HUDEP-2 (cell line): ENCODE measurements at regions not wholly inside any gene's neighbourhood (a gene's known extent, or its start where the extent isn't known, plus 50 kb on each side); places are given as distances from the start of the nearest gene placed in this dataset.
"Not testable (repeated sequence)": the region's sequence is repeated elsewhere in the genome, so short reads cannot be mapped to it uniquely, and the experiment has no call there.

Experiments
- DNase-seq, 76 experiments: peaks; one replicate each; lab custom pipeline; 2025; ENCODE audit not compliant: unreplicated experiment in 76 of 76; lab: John Stamatoyannopoulos, UW

DNA sequence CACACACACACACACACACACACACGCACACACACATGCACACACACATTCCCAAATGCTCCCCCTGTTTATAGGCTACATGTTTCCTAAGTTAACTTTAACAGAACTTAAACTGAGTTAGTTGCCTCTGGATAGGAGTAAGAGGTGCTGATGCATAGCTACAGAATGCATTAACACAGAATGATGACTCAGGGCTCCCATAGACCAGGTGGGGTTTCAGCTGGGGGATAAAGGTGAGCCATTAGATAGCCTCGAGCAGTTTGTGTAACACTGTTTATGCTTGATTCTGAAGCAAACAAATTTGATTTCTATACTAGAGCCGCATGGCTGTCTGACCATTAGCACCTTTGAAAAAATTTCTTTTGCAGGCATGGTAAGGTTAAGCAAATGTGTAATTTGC is 741.0 kb downstream of the PLCL1 start:
- no peak for DNase-seq

DNA sequence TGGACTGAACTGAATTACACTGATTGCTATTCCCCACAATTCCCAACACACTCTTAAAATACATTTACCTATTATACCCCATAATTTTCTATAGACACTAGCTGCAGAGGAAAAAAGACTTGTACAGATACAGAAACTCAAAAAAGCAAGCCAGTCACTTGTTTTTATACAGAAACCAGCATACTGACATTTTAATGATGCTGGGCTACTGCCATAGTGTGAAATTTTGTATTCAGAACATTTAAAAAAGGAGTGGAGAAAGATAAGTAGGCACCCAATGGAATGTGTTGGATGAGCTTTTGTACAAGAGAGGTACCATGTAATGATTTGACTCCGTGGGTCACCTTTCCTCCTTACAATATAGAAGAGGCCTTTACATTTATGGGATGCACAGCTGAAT is 740.1 kb downstream of the PLCL1 start:
- no peak for DNase-seq

DNA sequence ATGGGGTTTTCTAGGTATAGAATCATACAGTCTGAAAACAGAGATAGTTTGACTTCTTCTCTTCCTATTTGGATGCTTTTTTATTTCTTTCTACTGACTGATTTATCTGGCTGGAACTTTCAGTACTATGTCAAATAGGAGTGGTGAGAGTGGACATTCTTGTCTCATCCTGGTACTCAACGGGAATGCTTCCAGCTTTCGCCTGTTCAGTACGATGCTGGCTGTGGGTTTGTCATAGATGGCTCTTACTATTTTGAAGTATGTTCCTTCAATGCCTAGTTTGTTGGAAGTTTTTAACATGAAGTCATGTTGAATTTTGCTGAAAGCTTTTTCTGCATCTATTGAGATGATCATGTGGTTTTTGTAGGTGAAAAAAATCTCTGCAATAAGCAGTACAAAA is 730.4 kb downstream of the PLCL1 start:
- no peak for DNase-seq

DNA sequence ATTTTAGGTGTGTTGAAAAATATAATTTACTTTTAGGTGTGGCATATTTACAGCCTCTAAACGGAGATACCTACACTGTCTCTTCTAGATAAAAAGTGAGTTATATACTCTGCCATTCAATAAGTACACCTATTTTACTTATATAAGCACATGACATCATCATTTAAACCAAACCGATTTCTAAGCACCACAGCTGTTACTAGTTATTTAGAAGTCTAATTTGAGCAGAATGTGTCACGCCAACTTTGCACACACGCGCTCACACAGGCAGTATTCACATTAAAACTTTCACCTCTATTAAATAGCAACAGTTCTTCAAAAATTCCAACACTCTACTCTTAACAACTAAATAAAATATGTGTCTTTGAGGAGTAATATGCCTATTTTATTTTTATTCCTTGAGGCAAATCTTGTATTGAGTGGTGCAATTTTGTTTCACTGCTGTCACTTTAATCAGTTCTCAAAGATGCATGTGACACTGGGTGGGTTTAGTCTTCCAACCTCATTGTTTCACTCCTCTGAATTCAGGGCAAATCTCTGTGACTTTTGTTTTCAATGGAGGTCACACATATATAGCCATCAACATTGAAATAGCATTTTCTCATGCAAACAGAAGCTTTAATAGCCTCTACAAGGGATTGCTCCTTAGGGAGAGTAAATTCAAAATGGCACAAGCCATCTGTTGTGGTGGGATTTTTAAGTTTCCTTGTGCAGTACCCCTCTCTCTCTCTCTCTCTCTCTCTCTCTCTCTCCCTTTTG is 721.0 kb downstream of the PLCL1 start:
- no peak for DNase-seq

DNA sequence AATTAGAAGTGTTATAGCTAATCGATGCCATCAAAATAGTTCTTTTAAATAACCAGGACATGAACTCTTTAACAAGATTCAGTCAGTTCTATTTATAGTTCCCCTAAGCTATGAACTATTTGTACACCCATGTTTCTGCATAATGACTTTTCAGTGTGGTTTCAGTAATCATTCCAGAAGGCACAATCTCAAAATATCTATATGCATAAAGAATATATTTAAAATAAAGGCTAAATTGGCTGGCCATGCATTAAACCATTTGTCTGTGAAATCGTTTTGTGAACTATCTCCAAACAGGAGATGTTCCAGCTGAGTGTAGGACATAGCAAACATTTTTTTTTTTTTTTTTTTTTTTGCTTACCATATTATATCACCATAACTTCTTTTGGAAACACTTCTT is 719.3 kb downstream of the PLCL1 start:
- no peak for DNase-seq

DNA sequence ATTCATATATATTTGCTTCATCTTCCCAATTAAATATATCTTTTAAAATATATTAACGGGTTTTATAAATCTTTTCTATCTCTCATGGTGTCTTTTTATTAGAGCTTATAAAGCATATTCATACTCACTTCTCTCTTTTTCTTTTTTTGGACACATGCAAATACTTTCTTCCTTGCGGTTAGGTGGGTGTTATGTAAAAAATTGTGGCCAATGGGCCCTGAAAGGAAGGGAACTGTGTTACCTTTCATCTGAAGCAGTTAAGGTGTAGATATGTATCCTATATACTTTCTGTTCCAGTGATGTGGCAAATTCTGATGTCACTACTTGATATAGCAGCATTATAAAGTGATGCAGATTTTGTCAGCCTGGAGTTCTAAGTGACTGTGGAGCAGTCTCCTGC is 714.5 kb downstream of the PLCL1 start:
- no peak for DNase-seq

DNA sequence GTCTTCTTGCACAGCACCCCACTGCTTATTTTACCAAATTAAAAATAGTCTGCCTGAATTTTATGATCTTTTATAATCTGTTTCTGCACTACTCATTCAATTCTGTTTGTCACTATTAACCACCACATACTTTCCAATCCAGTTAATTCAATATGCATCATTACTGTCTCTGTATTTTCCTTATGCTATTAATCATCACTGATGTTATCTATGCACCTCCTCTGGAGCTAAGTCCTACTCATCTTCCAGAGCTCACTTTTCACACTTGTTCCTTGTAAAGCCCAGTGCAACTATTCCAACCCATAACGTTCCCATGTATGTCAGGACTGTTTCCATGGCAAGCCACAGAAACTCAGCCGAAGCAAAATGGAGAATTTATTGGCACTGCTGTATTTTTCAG is 713.6 kb downstream of the PLCL1 start:
- DNase-seq: no peak

DNA sequence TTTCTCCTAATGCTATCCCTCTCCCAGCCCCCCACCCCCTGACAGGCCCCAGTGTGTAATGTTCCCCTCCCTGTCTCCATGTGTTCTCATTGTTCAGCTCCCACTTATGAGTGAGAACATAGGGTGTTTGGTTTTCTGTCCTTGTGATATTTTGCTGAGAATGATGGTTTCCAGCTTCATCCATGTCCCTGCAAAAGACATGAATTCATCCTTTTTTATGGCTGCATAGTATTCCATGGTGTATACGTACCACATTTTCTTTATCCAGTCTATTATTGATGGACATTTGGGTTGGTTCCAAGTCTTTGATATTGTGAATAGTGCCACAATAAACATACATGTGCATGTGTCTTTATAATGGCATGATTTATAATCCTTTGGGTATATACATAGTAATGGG is 704.2 kb downstream of the PLCL1 start:
- not testable (repeated sequence) for DNase-seq

DNA sequence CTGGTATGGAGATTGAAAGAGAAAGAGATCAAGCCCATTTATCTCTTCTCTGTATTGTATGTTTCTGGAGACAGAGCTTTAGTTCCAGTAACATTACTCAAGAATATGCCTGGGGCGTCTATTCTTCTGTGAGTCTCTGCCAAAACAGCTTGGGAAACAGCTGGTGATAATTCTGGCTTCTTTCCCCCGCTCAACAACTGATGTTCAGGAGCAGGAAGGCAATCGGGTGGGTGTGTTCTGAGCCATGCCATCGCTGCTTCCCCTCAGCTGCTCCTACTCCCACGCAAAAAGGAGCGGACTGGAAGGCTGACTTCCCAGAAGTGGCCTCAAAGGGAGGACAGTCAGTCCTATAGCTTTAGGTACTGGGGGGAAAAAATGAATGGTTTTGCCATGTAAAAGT is 695.1 kb downstream of the PLCL1 start:
- no peak for DNase-seq

DNA sequence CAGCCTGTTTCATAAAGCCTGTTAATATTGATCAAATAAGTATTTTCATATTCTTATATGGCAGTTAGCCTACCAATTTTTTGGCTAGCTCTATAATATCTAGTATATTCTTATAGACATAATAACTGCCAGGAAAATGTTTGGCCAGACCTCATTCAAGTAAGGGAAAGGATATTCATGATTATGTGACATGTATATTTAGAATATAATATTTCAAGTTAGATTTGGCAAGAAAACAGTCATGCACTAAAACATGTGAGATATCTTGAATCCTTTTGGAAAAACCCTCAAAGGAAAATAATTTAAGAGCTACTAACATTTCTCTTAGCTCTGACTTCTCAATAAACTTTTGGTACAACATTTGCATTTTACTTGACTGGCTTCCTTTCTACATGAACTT is 694.1 kb downstream of the PLCL1 start:
- no peak for DNase-seq

DNA sequence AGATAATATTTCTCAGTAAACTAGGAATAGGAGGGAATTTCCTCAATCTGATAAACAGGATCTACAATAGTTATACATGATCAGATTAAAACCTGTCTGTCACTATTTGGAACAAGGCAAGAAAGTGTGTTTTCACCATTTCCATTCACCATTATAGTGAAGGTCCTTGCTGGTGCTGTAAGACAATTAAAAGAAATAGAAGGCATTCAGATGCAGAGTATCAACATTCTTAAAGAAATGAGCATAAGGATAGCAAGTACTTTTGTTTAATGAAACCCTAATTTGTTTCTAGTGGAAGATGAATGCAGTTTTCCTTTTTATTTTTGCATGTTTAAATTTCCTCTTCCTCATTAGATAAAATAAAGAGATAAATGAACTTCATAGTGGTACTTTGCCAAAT is 693.7 kb downstream of the PLCL1 start:
- DNase-seq: no peak

DNA sequence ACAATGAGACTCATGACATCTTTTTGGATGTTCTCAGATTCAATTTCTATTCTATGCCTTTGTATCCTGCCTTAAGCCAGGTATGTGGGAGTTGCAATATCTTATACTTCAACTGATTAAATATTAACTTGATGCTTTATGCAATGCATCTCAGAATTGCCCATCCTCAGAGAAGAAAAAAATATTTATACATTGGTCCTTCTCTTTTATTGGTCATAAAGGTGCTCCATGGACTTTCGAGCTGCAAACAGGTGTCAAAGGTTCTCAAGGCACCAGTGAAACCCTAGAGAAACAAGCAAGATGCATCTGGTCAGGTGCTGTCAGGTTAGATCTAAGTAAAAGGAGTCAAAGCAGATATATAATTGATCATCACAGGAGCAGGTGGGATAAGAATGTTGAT is 690.5 kb downstream of the PLCL1 start:
- no peak for DNase-seq

DNA sequence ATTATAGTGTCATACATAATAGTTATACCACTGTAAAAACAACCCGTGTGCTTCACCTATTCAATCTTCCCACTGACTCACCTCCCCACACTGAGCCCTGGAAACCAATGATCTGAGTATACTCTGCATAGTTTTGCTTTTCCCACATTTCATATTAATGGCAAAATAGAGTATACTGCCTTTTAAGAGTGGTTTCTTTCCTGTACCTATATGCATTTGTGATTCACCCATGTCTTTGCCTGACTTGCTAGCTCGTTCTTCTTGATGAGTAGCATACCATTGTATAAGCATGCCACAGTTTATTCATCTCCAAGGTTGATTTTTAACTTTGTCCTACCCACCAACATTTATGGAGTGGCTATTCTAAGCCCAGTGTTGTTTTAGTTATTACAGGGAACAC is 686.4 kb downstream of the PLCL1 start:
- no peak for DNase-seq

DNA sequence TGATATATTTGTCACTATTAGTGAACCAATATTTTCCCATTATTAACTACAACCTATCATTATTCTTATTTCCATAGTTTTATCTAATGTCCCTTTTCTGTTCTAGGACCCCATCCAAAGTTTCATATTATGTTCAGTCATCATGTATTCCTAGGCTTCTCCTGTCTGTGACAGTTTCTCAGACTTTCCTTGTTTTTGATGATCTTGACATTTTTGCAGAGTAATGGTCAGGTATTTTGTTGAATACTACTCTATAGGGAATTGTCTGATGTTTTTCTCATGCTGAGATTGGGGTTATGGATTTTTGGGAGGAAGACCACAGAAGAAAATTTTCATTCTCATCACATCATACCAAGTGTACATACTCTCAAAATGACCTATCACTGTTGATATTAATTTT is 684.6 kb downstream of the PLCL1 start:
- no peak for DNase-seq

DNA sequence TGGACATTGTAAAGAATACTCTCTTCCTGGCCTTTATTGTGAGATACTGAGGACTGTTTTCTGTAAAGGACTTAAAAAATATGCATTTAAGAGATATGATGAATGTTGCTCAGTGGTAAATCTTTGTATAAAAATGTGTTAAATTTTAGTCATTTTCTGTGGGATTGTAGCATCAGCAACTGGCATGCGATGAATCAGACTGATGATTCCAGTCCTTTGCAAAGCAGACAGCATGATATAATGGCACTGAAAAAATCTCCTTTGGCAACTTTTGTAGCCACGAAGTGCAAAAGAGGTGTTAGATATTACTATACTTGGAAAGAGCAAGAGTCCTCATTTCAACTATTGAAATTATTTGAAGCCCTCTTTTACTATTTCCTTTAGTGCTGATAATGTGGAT is 678.7 kb downstream of the PLCL1 start:
- no peak for DNase-seq

DNA sequence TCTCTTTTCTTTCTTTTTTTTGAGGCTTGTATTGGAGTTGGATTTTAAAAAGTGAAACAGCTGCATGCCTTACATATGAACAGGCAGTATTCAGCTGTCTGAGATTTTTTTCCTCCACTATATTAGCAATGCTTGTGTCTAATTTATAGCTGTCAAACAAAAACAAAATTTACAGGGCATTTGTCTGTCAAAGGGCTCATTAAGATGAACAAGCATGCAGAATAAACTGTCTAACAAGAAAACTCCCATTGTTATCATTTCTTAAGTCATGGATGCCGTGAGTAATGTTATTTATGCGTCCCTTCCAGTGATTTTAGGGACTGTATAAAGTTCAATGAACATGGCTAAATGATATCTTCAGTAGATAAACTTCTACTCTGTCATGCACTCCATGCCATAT is 674.7 kb downstream of the PLCL1 start:
- DNase-seq: no peak

DNA sequence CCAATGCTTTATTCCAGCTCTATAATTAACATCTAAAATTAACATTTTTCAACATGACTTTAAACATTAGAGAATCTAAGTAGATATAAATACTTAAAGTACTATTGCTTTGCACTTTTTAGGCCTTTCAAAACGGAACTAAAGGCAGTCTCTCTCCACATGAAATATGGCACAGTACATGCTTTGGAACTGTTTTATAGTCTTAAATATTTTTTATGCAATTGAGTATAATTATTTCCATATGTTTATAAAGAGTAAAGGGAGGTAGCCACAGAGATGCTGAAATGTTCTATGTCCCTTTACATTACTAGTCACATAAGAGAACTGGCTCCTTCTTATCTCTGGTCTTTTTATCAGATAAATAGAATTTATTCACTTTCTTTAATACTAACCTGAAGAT is 674.0 kb downstream of the PLCL1 start:
- DNase-seq: no peak

DNA sequence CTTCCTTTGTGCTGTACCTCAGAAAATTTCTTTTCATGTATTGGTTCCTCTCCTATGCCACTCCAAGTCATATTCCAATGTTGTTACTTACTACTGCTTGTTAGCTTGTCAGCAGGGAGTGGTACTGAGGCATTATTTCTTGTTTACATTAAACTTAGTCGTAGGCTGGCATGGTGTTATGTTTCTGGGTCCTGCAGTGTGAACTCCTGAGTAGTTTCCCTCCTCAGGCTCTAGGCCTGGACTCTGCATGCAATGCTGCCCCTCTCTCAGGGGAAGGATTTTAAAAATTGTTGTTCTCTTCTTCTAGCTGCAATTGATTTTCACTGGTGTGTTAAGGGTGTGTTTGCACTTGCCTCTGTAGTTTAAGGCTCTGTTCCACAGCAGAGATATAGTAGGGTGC is 671.6 kb downstream of the PLCL1 start:
- no peak for DNase-seq

DNA sequence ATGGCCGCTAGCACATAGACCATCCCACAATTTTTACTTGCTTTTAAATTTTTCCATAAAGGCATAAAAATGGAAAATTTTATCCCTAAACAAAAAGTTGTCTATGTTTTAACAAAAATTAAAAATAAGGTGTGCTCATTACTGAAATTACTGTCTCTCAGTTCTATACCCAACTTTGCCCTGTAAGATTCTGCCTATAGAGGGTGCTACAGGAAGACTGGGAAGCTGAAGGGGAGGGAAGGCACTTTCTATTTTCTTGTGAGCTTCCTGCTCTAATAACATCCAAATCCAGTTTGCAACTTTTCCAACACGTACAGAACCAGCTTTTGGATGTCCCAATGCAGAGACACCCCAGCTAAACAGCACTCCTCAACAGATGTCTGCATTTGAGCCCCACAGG is 666.9 kb downstream of the PLCL1 start:
- DNase-seq: no peak

DNA sequence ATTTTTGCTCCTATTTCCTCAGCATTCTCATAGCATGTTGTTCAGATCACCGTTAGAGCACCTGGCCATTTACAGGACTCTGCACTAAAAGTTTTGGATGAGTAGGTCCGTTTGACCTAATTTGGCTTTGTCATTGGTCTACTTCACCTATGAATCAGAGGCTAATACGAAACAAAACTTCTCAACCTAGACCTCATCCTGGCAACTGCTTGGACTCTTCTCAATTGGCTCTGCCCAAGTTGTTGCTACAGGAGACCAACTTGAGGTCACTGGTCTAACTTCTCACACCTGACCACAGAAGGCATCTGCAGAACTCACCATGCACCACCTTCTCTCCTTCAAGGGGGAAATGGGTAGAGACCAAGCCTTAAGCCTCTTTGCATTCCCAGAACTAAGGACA is 663.7 kb downstream of the PLCL1 start:
- DNase-seq: no peak

DNA sequence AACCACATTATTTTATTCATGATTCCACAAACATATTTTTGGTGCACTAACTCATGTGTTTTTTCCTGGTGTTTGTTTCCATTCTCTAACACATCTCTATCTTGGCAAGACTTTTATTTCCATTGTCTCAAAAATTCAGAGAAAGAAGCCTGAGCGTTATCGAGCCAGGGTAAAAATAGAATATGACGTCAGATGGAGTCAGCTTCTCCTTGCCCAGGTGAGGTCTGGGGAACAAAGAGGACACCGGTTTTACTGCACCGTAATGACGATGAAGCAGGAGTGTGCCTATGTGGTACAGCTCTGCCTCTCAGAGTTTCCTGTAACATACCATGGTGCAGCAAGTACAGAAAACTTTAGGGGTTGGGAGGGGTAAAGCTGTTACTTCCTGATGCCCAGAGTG is 661.6 kb downstream of the PLCL1 start:
- no peak for DNase-seq

DNA sequence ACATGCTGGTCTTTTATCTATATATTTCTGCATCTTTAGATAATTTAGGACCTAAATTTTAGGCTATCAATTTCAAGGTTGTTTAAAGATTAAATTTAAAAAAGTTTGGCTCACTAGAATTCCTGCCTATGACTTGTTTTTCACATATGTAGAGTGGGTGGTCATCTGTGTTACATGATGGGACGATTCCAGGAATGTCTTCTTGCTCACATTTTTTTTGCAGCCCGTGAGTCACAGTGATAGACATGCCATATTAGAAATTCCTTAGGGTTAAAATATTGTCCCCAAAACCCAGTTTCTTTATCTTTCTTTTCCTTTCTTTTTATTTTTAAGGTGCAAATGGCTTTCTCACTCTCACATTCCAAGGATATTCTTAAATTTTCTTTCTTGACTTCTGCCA is 652.0 kb downstream of the PLCL1 start:
- DNase-seq: no peak

DNA sequence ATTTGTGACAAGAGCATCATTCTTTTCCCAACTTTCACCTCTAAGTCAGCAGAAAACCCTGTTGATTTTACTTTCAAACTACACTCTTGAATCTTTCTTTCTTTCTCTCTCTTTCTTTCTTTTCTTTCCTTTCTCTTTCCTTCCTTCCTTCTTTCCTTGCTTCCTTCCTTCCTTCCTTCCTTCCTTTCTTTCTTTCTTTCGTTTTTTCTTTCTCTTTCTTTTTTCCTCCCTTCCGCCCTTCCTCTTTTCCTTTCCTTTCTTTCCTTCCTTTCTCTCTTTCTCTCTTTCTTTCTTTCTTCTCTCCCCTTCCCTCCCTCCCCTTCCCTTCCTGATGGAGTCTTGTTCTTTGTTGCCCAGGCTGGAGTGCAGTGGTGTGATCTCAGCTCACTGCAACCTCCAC is 649.5 kb downstream of the PLCL1 start:
- no peak for DNase-seq
